GM10266 (cell line): ENCODE measurements at regions not wholly inside any gene's neighbourhood (a gene's known extent, or its start where the extent isn't known, plus 50 kb on each side); places are given as distances from the start of the nearest gene placed in this dataset.
A peak's percentile ranks its signal among the peaks of the same experiment; 100 is the strongest.

Source experiments
- DNase-seq: peaks from one replicate; pipeline ENCODE4 v3.0.0; 2012; ENCODE audit errors: extremely low spot score
- CTCF ChIP-seq: IDR thresholded peaks from 2 replicates; pipeline ENCODE4 v1.5.1; 2012; ENCODE audit warnings: mild to moderate bottlenecking, low read depth; ENCODE audit not compliant: control insufficient read depth, insufficient read depth; ENCODE audit errors: missing control alignments

- no peak for DNase-seq
Measured at GRCh38 chrX:45822124-45822523, 621.4 kb upstream of the DIPK2B start.

GRCh38 chrX:45818913-45819312, 618.2 kb upstream of the DIPK2B start:
- no peak for DNase-seq

More at GRCh38 chrX:45822124-45822523, 621.4 kb upstream of the DIPK2B start:
- no peak for TF ChIP-seq CTCF

GRCh38 chrX:45815441-45815840, 614.8 kb upstream of the DIPK2B start:
- DNase-seq, result no peak
- no peak for TF ChIP-seq CTCF

More at GRCh38 chrX:45818913-45819312, 618.2 kb upstream of the DIPK2B start:
- TF ChIP-seq CTCF, result no peak

GRCh38 chrX:45811326-45811725, 610.6 kb upstream of the DIPK2B start:
- no peak for DNase-seq
- TF ChIP-seq CTCF, result no peak

GRCh38 chrX:45807572-45808425, 607.1 kb upstream of the DIPK2B start:
- TF ChIP-seq CTCF, result no peak
- no peak for DNase-seq

- TF ChIP-seq CTCF, result no peak
- peak; percentile 7 for DNase-seq
Measured at GRCh38 chrX:45806410-45807121, 605.9 kb upstream of the DIPK2B start.

- TF ChIP-seq CTCF, result no peak
- DNase-seq, result no peak
Measured at GRCh38 chrX:45804276-45804675, 603.6 kb upstream of the DIPK2B start.
